T-cell (primary cell): ENCODE measurements at regions not wholly inside any gene's neighbourhood (a gene's known extent, or its start where the extent isn't known, plus 50 kb on each side); places are given as distances from the start of the nearest gene placed in this dataset.

Experiments used
- ATAC-seq, 4 experiments: fragments of 200-7000 bp in 3 of 4; fragments of 150-1000 bp in 1 of 4; cut with Tn5 transposase; replicated peaks in 1 of 4; 1 replicate in 3 of 4; 2 replicates in 1 of 4; pipeline ENCODE4 v1.10.0; 2021; ENCODE audit warnings: moderate library complexity in 3 of 4, mild to moderate bottlenecking in 2 of 4, moderate number of reproducible peaks in 1 of 4
- CTCF ChIA-PET, 2 donors: fragments of 300-600 bp; sonication (Branson Sonifier 250); formaldehyde crosslinking; loops; one replicate each; lab custom pipeline; 2022; ENCODE audit warnings: antibody characterized with exemption in 2 of 2; lab: Charles Lee
- POLR2A ChIA-PET, 2 donors: fragments of 300-600 bp; sonication (Branson Sonifier 250); formaldehyde crosslinking; loops; one replicate each; lab custom pipeline; 2022; ENCODE audit warnings: antibody characterized with exemption in 2 of 2; lab: Charles Lee
- DNase-seq, 35 experiments: peaks; one replicate each; pipeline versions ENCODE4 v3.0.0 to v3.0.0-alpha.2; 2013 to 2023
- H3K27ac ChIP-seq: one replicate; pipeline ENCODE4 v1.5.1; 2013; ENCODE audit warnings: low read length
- H3K27me3 ChIP-seq, 2 experiments: replicated peaks in 1 of 2; 1 replicate in 1 of 2; 2 replicates in 1 of 2; pipeline versions ENCODE4 v1.6.1 to v1.7.0; 2013; ENCODE audit warnings: low read length in 1 of 2, mixed read lengths in 1 of 2; ENCODE audit not compliant: control insufficient read depth in 2 of 2, insufficient read depth in 2 of 2; ENCODE audit errors: extremely low read depth in 1 of 2
- H3K36me3 ChIP-seq, 2 donors: 1 replicate in 1 of 2; 2 replicates in 1 of 2; pipeline versions ENCODE4 v1.6.1 to v1.7.0; 2013; ENCODE audit warnings: low read length in 1 of 2; ENCODE audit not compliant: control insufficient read depth in 2 of 2, insufficient read depth in 1 of 2; ENCODE audit errors: extremely low read depth in 1 of 2
- H3K4me1 ChIP-seq, 2 experiments: 1 replicate in 1 of 2; 2 replicates in 1 of 2; pipeline versions ENCODE4 v1.6.1 to v1.7.0; 2013; ENCODE audit warnings: low read length in 2 of 2, mixed read lengths in 1 of 2; ENCODE audit not compliant: insufficient read depth in 2 of 2, control insufficient read depth in 1 of 2; ENCODE audit errors: extremely low read depth in 1 of 2
- H3K4me3 ChIP-seq, 2 donors: 1 replicate in 1 of 2; 2 replicates in 1 of 2; pipeline versions ENCODE4 v1.5.1 to v1.7.0; 2013; ENCODE audit warnings: mild to moderate bottlenecking in 2 of 2, low read length in 1 of 2, moderate library complexity in 1 of 2; ENCODE audit not compliant: control insufficient read depth in 1 of 2; ENCODE audit errors: extremely low read depth in 1 of 2
- H3K9me3 ChIP-seq: 2 replicates; pipeline ENCODE4 v1.7.0; 2013
- H3K27ac Mint-ChIP-seq, 2 donors: one replicate each; pipeline ENCODE4 v1.8.0; 2020 to 2021; ENCODE audit warnings: mild to moderate bottlenecking in 2 of 2, mixed read lengths in 2 of 2
- H3K27me3 Mint-ChIP-seq, 2 donors: one replicate each; pipeline ENCODE4 v1.8.0; 2021 to 2022; ENCODE audit warnings: mixed read lengths in 2 of 2
- H3K36me3 Mint-ChIP-seq: one replicate; pipeline ENCODE4 v1.8.0; 2021; ENCODE audit warnings: mixed read lengths
- H3K4me1 Mint-ChIP-seq, 3 donors: one replicate each; pipeline ENCODE4 v1.8.0; 2020 to 2022; ENCODE audit warnings: mixed read lengths in 3 of 3, mild to moderate bottlenecking in 1 of 3
- H3K4me3 Mint-ChIP-seq, 3 donors: one replicate each; pipeline ENCODE4 v1.8.0; 2020 to 2022; ENCODE audit warnings: mild to moderate bottlenecking in 3 of 3, mixed read lengths in 3 of 3, moderate library complexity in 3 of 3
- H3K9me3 Mint-ChIP-seq, 3 donors: one replicate each; pipeline ENCODE4 v1.8.0; 2020 to 2022; ENCODE audit warnings: mixed read lengths in 3 of 3
- WGBS: methylation state at CpG from one replicate; pipeline ENCODE4 v1.1.5; 2013; ENCODE audit warnings: missing lambda C conversion rate; ENCODE audit not compliant: insufficient coverage; 5-methylcytosine and 5-hydroxymethylcytosine counted together

GRCh38 chr4:100042235-100042634, 92.2 kb upstream of the H2AZ1 start:
- Mint-ChIP-seq H3K36me3 (no peaks in the 10 kb centered on the region), H3K4me3 (no peak overlapping the region), H3K9me3 (peaks cover 0 to 4% (median 0%) of the 10 kb centered on the region in 3 donors), H3K27me3 (no peaks in the 10 kb centered on the region), H3K27ac (no peak overlapping the region), H3K4me1 (no peaks in the 10 kb centered on the region)
- CTCF ChIA-PET = interaction anchor here in 1 of 2 donors (0.6 kb wide), 1 partner anchor 61 kb away, joined by 3 read pairs; no protein-coding TSS in a partner anchor
- Histone ChIP-seq H3K27me3 (no peaks in the 10 kb centered on the region), H3K27ac (no peak overlapping the region), H3K9me3 (no peaks in the 10 kb centered on the region), H3K36me3 (no peaks in the 10 kb centered on the region), H3K4me3 (no peak overlapping the region), H3K4me1 (no peaks in the 10 kb centered on the region)
- no peak for DNase-seq
- WGBS = no CpG with 5 or more reads among the region's 2 CpGs
- POLR2A ChIA-PET = no interaction called here
- no peak for ATAC-seq

DNA sequence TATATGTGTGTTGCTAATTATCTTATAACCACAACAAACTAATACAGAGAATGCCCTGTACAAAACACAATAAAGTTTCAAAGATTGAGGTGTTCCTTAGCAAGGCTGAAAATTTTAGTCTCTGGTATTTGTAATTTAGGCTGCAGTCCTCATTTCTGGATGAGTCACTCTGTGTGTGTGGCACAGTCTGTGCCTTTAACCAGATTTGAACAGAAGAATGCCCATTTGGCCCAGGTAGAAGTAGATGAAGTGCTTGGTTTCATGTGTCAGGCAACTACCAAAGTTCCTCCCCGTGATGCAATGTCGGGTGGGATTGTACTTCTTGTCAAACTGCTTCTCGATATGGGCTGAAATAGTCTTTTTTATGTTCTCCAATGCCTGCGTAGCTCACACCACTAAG, 91.6 kb upstream of the H2AZ1 start:
- Mint-ChIP-seq H3K27me3 (no peaks in the 10 kb centered on the region), H3K36me3 (no peaks in the 10 kb centered on the region), H3K4me3 (no peak overlapping the region), H3K27ac (no peak overlapping the region), H3K4me1 (no peaks in the 10 kb centered on the region), H3K9me3 (peaks cover 0 to 4% (median 4%) of the 10 kb centered on the region in 3 donors)
- Histone ChIP-seq H3K36me3 (no peaks in the 10 kb centered on the region), H3K9me3 (no peaks in the 10 kb centered on the region), H3K27ac (no peak overlapping the region), H3K4me3 (no peak overlapping the region), H3K27me3 (no peaks in the 10 kb centered on the region), H3K4me1 (no peaks in the 10 kb centered on the region)
- ChIA-PET CTCF (no interaction called here), POLR2A (no interaction called here)
- 90% methylated on average over 2 of the region's 4 CpGs for WGBS
- DNase-seq (no peak), ATAC-seq (no peak)

DNA sequence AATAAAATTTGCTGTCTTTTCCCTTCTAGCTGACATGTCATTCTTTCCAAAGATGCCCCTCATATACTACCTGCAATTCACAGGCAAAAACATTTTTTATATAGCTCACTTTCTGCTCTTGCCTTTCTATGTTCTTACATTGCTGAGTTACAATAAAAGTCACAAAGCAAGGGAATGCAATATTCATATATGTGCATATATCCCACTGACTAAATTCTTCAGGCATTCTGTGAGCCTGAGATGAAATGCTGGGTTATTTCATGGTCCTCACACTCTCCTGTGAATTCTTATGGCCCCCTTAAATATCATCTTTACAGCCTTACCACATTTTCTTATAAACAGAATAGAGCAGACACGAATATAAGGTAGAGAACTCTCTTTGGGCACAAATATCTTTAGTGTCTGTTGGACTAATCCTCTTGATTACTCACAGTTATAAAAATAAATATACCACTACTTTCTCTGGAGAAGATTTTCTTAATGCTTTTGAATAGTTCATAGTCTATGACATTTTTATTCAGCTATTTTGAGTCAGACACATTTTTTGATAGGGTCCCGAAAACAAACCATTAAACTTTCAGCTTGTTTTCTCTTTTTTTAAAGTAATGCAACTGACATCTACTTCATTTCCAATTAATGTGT, 84.1 kb upstream of the H2AZ1 start:
- ChIA-PET CTCF (no interaction called here), POLR2A (no interaction called here)
- H3K36me3 ChIP-seq = no peaks in the 10 kb centered on the region
- no peaks in the 10 kb centered on the region for H3K4me1 ChIP-seq
- Mint-ChIP-seq H3K4me3 (no peak overlapping the region), H3K4me1 (no peaks in the 10 kb centered on the region), H3K27me3 (peaks cover 1 to 16% of the 10 kb centered on the region in 2 donors), H3K9me3 (peaks cover 6 to 14% (median 7%) of the 10 kb centered on the region in 3 donors), H3K36me3 (no peaks in the 10 kb centered on the region), H3K27ac (no peak overlapping the region)
- H3K4me3 ChIP-seq = no peak overlapping the region
- WGBS = no CpG with 5 or more reads among the region's 2 CpGs
- ATAC-seq = no peak
- DNase-seq = no peak
- H3K27me3 ChIP-seq = no peaks in the 10 kb centered on the region
- H3K9me3 ChIP-seq = no peaks in the 10 kb centered on the region
- H3K27ac ChIP-seq = no peak overlapping the region

GRCh38 chr4:100026066-100026465, 76.0 kb upstream of the H2AZ1 start:
- no peaks in the 10 kb centered on the region for H3K9me3 Mint-ChIP-seq
- WGBS = 96% methylated on average over 4 of the region's 5 CpGs
- Histone ChIP-seq H3K36me3 (no peaks in the 10 kb centered on the region), H3K27ac (no peak overlapping the region), H3K9me3 (no peaks in the 10 kb centered on the region), H3K27me3 (peaks cover 0 to 5% of the 10 kb centered on the region in 2 experiments), H3K4me1 (no peaks in the 10 kb centered on the region), H3K4me3 (no peak overlapping the region)
- no peak overlapping the region for H3K4me3 Mint-ChIP-seq
- DNase-seq (no peak), ATAC-seq (no peak)
- CTCF ChIA-PET = no interaction called here
- H3K36me3 Mint-ChIP-seq = no peaks in the 10 kb centered on the region
- peaks cover 23 to 33% of the 10 kb centered on the region in 2 donors for H3K27me3 Mint-ChIP-seq
- no peak overlapping the region for H3K27ac Mint-ChIP-seq
- POLR2A ChIA-PET = interaction anchor here in 1 of 2 donors (0.9 kb wide), 1 partner anchor 31 kb away, joined by 4 read pairs; no protein-coding TSS in a partner anchor
- H3K4me1 Mint-ChIP-seq = no peaks in the 10 kb centered on the region

GRCh38 chr4:100023800-100024199, 73.7 kb upstream of the H2AZ1 start:
- no peaks in the 10 kb centered on the region for H3K9me3 ChIP-seq
- CTCF ChIA-PET = no interaction called here

DNA sequence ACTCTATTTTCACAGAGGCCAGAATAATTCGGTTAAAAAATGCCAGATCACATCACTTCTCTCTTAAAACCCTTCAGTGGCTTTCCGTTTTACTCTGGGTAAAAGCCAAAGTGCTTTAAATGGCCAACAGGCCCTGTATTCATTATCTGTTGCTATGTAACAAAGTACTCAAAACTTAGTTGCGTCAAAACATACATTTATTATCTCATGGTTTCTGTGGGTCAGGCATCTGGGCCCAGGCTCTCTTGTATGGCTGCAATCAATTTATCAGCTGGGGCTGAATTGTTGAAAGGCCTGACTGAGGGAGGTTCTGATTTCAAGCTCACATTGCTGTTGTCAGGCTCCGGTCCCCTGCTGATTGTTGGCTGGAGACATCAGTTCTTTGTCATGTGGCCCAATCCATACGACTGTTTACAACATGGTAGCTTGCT, 72.7 kb upstream of the H2AZ1 start:
- peaks cover 0 to 5% of the 10 kb centered on the region in 2 experiments for H3K27me3 ChIP-seq
- H3K4me3 Mint-ChIP-seq = no peak overlapping the region
- H3K27ac Mint-ChIP-seq = no peak overlapping the region
- no peaks in the 10 kb centered on the region for H3K36me3 ChIP-seq
- H3K36me3 Mint-ChIP-seq = no peaks in the 10 kb centered on the region
- no peaks in the 10 kb centered on the region for H3K9me3 ChIP-seq
- H3K9me3 Mint-ChIP-seq = no peaks in the 10 kb centered on the region
- DNase-seq = no peak
- H3K27me3 Mint-ChIP-seq = peaks cover 23 to 36% of the 10 kb centered on the region in 2 donors
- ATAC-seq = no peak
- H3K4me1 Mint-ChIP-seq = no peaks in the 10 kb centered on the region
- H3K4me3 ChIP-seq = no peak overlapping the region
- no peaks in the 10 kb centered on the region for H3K4me1 ChIP-seq
- ChIA-PET POLR2A (no interaction called here), CTCF (no interaction called here)
- WGBS = 86% methylated on average over 1 of the region's 5 CpGs
- H3K27ac ChIP-seq = no peak overlapping the region

More at GRCh38 chr4:100023800-100024199, 73.7 kb upstream of the H2AZ1 start:
- Mint-ChIP-seq H3K9me3 (no peaks in the 10 kb centered on the region), H3K27ac (no peak overlapping the region), H3K4me3 (no peak overlapping the region), H3K36me3 (no peaks in the 10 kb centered on the region), H3K27me3 (peaks cover 23 to 33% of the 10 kb centered on the region in 2 donors), H3K4me1 (no peaks in the 10 kb centered on the region)
- Histone ChIP-seq H3K36me3 (no peaks in the 10 kb centered on the region), H3K4me1 (no peaks in the 10 kb centered on the region), H3K27me3 (peaks cover 0 to 5% of the 10 kb centered on the region in 2 experiments), H3K27ac (no peak overlapping the region), H3K4me3 (no peak overlapping the region)
- DNase-seq (no peak), ATAC-seq (no peak)
- POLR2A ChIA-PET = no interaction called here
